ENCODE measurements at regions not wholly inside any gene's neighbourhood (a gene's known extent, or its start where the extent isn't known, plus 50 kb on each side); places are given as distances from the start of the nearest gene placed in this dataset.

DNA sequence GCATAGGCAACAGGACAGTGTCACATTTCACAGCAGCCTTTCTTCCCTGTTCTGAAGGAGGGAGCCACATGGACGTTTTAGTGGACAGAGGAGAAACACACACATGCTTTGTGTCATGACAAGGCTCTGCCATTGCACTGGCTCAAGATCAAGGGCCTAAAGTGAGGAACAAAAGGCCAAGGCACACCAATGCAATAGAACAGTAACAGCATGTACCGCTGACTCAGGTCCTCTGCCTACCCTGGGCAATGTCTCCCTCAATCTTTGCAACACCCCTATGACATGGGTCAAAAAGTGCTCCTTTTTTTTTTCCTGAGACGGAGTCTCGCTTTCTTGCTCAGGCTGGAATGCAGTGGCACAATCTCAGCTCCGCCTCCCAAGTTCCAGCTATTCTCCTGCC is 57.8 kb upstream of the SDK1 start:
- H3K27ac ChIP-seq = no peak overlapping the region
- TF ChIP-seq ZFX (IDR thresholded peaks at IDR 0.05; ENCODE audit: borderline replicate concordance) (no peak), CTCF (IDR thresholded peaks at IDR 0.05) (no peak)

DNA sequence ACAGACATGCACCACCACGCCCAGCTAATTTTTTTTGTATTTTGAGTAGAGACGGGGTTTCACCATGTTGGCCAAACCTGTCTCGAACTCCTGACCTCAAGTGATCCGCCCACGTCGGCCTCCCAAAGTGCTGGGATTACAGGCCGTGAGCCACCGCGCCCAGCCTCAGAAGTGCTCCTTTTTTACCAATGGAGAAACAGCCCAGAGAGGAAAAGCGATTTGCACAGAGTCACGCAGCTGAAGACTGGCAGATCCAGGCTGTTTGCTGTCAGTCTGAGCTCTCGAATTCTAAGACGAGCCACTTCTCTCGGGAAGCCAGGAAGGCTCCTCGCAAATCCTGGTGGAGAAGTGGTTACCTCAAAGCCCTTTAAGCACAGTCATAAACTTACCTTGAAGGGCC is 57.4 kb upstream of the SDK1 start:
- TF ChIP-seq ZFX (IDR thresholded peaks at IDR 0.05; ENCODE audit: borderline replicate concordance) (no peak), CTCF (IDR thresholded peaks at IDR 0.05) (no peak)

DNA sequence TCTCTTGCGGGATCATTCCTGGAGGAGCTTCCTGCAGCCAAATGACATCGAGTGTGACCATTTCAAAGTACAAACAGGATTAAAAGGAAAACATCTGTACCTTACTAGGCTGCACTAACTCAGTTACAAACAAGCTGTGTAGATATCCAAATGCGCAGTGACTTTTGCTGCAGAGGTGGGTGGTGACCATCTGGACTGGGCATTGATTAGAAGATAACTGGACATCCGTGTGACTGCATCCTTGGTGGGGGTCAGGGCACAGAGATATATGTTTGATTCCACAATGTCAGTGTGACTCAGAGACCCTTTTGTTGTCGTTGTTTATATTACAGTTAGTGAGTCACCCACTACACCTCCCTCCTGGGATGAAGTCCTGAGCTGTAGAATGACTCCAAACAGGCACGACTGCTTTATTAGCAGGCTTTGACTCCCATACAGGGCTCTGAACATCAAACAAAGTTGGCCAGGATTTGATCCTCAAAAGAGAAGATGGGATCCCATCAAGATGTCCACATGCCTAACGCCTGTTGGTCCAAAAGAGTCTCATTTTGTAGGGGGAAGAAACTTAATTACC is 56.7 kb upstream of the SDK1 start:
- H3K27ac ChIP-seq = no peak overlapping the region
- no peak for TF ChIP-seq CTCF (IDR thresholded peaks at IDR 0.05)
- no peak for TF ChIP-seq ZFX (IDR thresholded peaks at IDR 0.05; ENCODE audit: borderline replicate concordance)

More for the DNA sequence above, 57.4 kb upstream of the SDK1 start:
- H3K27ac ChIP-seq = no peak overlapping the region

DNA sequence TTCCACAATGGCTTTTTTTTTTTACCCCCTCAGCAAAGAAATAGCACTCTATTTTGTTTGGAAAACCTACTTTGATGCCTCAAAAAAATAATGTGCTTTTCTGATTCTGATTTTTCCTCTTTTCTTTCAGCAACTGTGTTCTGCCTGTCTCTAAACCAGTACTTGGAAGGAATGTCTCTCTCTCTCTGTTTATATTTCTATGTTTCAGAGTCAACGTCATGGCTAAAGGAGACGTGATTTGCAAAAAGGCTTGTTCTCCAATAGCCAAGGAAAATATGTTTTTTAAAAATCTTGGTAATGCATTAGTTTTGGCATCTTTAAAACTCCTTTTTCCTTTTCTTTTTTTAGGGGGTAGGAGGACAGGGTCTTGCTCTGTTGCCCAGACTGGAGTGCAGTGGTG is 56.0 kb upstream of the SDK1 start:
- H3K27ac ChIP-seq = no peak overlapping the region
- TF ChIP-seq ZFX (IDR thresholded peaks at IDR 0.05; ENCODE audit: borderline replicate concordance) = no peak
- TF ChIP-seq CTCF (IDR thresholded peaks at IDR 0.05) = no peak

- no peak for TF ChIP-seq ZFX (IDR thresholded peaks at IDR 0.05; ENCODE audit: borderline replicate concordance)
- no peak for TF ChIP-seq CTCF (IDR thresholded peaks at IDR 0.05)
- no peak overlapping the region for H3K27ac ChIP-seq
Measured at GRCh38 chr7:3245721-3246120, 55.3 kb upstream of the SDK1 start.

DNA sequence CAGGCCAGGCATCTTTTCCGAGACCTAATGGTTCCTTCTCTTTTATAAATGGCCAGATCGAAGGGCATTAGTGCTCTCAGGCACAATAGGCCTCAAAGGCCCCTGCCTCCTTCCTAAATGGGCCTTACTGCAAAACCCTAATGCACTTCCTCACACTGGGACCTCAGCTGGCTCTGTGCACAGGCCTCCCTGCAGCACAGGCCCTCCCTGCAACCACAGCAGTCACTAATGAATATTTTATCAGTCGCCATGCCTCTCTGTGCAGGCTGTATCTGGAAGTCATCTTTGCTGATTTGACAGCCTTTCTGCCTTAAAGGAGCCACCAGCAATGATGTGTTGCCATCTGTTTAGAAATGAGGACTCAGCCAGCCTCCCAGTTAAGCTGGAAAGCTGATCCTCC is 54.9 kb upstream of the SDK1 start:
- no peak for TF ChIP-seq ZFX (IDR thresholded peaks at IDR 0.05; ENCODE audit: borderline replicate concordance)
- TF ChIP-seq CTCF (IDR thresholded peaks at IDR 0.05) = no peak
- no peak overlapping the region for H3K27ac ChIP-seq

DNA sequence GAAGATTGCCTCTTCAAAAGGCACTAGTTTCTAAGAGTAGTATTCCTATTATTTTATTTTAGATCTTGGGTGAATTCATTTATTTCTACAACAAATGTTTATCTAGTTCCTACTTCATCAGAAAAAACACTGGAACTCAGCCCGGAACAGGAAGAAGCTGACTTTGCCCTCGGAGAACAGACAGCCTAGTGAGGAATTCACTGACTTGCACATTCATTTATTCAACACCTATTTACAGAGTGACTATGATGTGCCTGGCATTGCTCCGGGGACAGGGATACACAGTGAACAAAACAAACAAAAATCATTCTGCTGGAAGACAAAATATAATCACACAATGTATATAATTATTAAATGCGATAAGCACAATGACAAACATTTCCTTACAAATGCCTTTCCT is 54.4 kb upstream of the SDK1 start:
- H3K27ac ChIP-seq = no peak overlapping the region
- TF ChIP-seq ZFX (IDR thresholded peaks at IDR 0.05; ENCODE audit: borderline replicate concordance) = no peak
- TF ChIP-seq CTCF (IDR thresholded peaks at IDR 0.05) = no peak

Data from 22Rv1 (cell line).